HEK293T (cell line): ENCODE measurements at regions not wholly inside any gene's neighbourhood (a gene's known extent, or its start where the extent isn't known, plus 50 kb on each side); places are given as distances from the start of the nearest gene placed in this dataset.

Experiments
- CTCF ChIA-PET: fragments of 350-600 bp; formaldehyde crosslinking; extraction: SDS; loops from one replicate; lab custom pipeline; 2021; ENCODE audit warnings: antibody characterized with exemption, inconsistent platforms; lab: Yijun Ruan, JAX
- POLR2A ChIA-PET: fragments of 350-600 bp; formaldehyde crosslinking; extraction: SDS; loops from one replicate; lab custom pipeline; 2020; ENCODE audit warnings: antibody characterized with exemption, inconsistent platforms; lab: Yijun Ruan, JAX
- DNase-seq: peaks from one replicate; pipeline ENCODE4 v3.0.0; 2012; ENCODE audit warnings: mixed read lengths; ENCODE audit errors: extremely low spot score
- ARNT ChIP-seq: fragments of 450-650 bp; IDR thresholded peaks from 2 replicates; pipeline ENCODE4 v1.6.1; 2017; ENCODE audit warnings: mild to moderate bottlenecking
- BHLHE40 ChIP-seq: fragments of 450-650 bp; IDR thresholded peaks from 2 replicates; pipeline ENCODE4 v1.6.1; 2016; ENCODE audit warnings: mild to moderate bottlenecking, moderate library complexity, borderline replicate concordance
- CTBP1 ChIP-seq: fragments of 450-650 bp; IDR thresholded peaks from 2 replicates; pipeline ENCODE4 v1.6.1; 2016; ENCODE audit warnings: borderline replicate concordance
- ELF4 ChIP-seq: fragments of 450-650 bp; IDR thresholded peaks from 2 replicates; pipeline ENCODE4 v1.6.1; 2017; ENCODE audit warnings: antibody characterized with exemption
- FOXA1 ChIP-seq: fragments of 450-650 bp; IDR thresholded peaks from 2 replicates; pipeline ENCODE4 v1.6.1; 2016; ENCODE audit warnings: mild to moderate bottlenecking
- FOXK2 ChIP-seq: fragments of 450-650 bp; IDR thresholded peaks from 2 replicates; pipeline ENCODE4 v1.6.1; 2016; ENCODE audit warnings: mild to moderate bottlenecking
- FOXM1 ChIP-seq: fragments of 450-650 bp; IDR thresholded peaks from 2 replicates; pipeline ENCODE4 v1.6.1; 2017; ENCODE audit warnings: mild to moderate bottlenecking, borderline replicate concordance
- HDGF ChIP-seq: fragments of 450-650 bp; IDR thresholded peaks from 2 replicates; pipeline ENCODE4 v1.6.1; 2017; ENCODE audit warnings: antibody characterized with exemption, borderline replicate concordance
- L3MBTL2 ChIP-seq: fragments of 450-650 bp; conservative IDR thresholded peaks from 2 replicates; pipeline ENCODE4 v1.6.1; 2016; ENCODE audit warnings: mild to moderate bottlenecking
- LEF1 ChIP-seq: fragments of 450-650 bp; IDR thresholded peaks from 2 replicates; pipeline ENCODE4 v1.6.1; 2017; ENCODE audit warnings: mild to moderate bottlenecking, borderline replicate concordance
- NFRKB ChIP-seq: fragments of 450-650 bp; IDR thresholded peaks from 2 replicates; pipeline ENCODE4 v1.6.1; 2016; ENCODE audit warnings: mild to moderate bottlenecking, moderate library complexity
- PKNOX1 ChIP-seq: fragments of 450-650 bp; IDR thresholded peaks from 2 replicates; pipeline ENCODE4 v1.6.1; 2016
- SP1 ChIP-seq: fragments of 450-650 bp; IDR thresholded peaks from 2 replicates; pipeline ENCODE4 v1.6.1; 2017
- SUZ12 ChIP-seq: fragments of 450-650 bp; IDR thresholded peaks from 2 replicates; pipeline ENCODE4 v1.6.1; 2016; ENCODE audit warnings: mild to moderate bottlenecking
- TARDBP ChIP-seq: fragments of 450-650 bp; IDR thresholded peaks from 2 replicates; pipeline ENCODE4 v1.6.1; 2016
- ZNF384 ChIP-seq: fragments of 450-650 bp; IDR thresholded peaks from 2 replicates; pipeline ENCODE4 v1.6.1; 2016

- CTCF ChIA-PET = no interaction called here
- no peak for DNase-seq
Measured at GRCh38 chr22:27066856-27067255, 409.5 kb downstream of the MIAT start.

GRCh38 chr22:27068121-27068520 lies 410.7 kb downstream of the MIAT start:
- CTCF ChIA-PET = no interaction called here
- POLR2A ChIA-PET = no interaction called here
- DNase-seq = no peak
- TF ChIP-seq L3MBTL2 = no peak
- no peak for TF ChIP-seq CTBP1
- no peak for TF ChIP-seq BHLHE40
- TF ChIP-seq SUZ12 = no peak
- TF ChIP-seq LEF1 = no peak
- TF ChIP-seq FOXM1 = no peak
- no peak for TF ChIP-seq FOXK2
- TF ChIP-seq NFRKB = no peak
- TF ChIP-seq HDGF = no peak
- no peak for TF ChIP-seq SP1
- no peak for TF ChIP-seq ZNF384
- TF ChIP-seq ARNT = no peak
- TF ChIP-seq PKNOX1 = no peak
- no peak for TF ChIP-seq ELF4
- TF ChIP-seq FOXA1 = no peak
- TF ChIP-seq TARDBP = no peak

More at GRCh38 chr22:27066856-27067255, 409.5 kb downstream of the MIAT start:
- no peak for TF ChIP-seq CTBP1
- no peak for TF ChIP-seq FOXA1
- TF ChIP-seq L3MBTL2 = no peak
- no peak for TF ChIP-seq ELF4
- TF ChIP-seq HDGF = no peak
- TF ChIP-seq FOXM1 = no peak
- no peak for TF ChIP-seq ZNF384
- TF ChIP-seq LEF1 = no peak
- no peak for TF ChIP-seq ARNT
- no peak for TF ChIP-seq BHLHE40
- TF ChIP-seq TARDBP = no peak
- no peak for TF ChIP-seq FOXK2
- no peak for TF ChIP-seq SP1
- no peak for TF ChIP-seq SUZ12
- TF ChIP-seq PKNOX1 = no peak
- no peak for TF ChIP-seq NFRKB
- POLR2A ChIA-PET = no interaction called here

- ChIA-PET CTCF (no interaction called here), POLR2A (no interaction called here)
- no peak for DNase-seq
- TF ChIP-seq LEF1 (no peak), BHLHE40 (no peak), FOXK2 (no peak), FOXA1 (no peak), NFRKB (no peak), ELF4 (no peak), SUZ12 (no peak), FOXM1 (no peak), CTBP1 (no peak), L3MBTL2 (no peak), ARNT (no peak), PKNOX1 (no peak), HDGF (no peak), SP1 (no peak), TARDBP (no peak), ZNF384 (no peak)
Measured at GRCh38 chr22:27070594-27070993, 413.2 kb downstream of the MIAT start.

- POLR2A ChIA-PET = no interaction called here
- CTCF ChIA-PET = no interaction called here
- no peak for DNase-seq
- TF ChIP-seq SUZ12 (no peak), LEF1 (no peak), HDGF (no peak), CTBP1 (no peak)
Measured at GRCh38 chr22:27073601-27074425, 416.4 kb downstream of the MIAT start.

- ChIA-PET CTCF (no interaction called here), POLR2A (no interaction called here)
- no peak for DNase-seq
- TF ChIP-seq ARNT (no peak), FOXA1 (no peak), PKNOX1 (no peak)
Measured at GRCh38 chr22:27075028-27075678, 417.8 kb downstream of the MIAT start.
